HG03108 (cell line): ENCODE measurements at regions not wholly inside any gene's neighbourhood (a gene's known extent, or its start where the extent isn't known, plus 50 kb on each side); places are given as distances from the start of the nearest gene placed in this dataset.

Experiments
- ATAC-seq: cut with Tn5 transposase; IDR thresholded peaks from one replicate; pipeline ENCODE4 v1.9.1; 2021; ENCODE audit warnings: moderate library complexity; ENCODE audit not compliant: unreplicated experiment

DNA sequence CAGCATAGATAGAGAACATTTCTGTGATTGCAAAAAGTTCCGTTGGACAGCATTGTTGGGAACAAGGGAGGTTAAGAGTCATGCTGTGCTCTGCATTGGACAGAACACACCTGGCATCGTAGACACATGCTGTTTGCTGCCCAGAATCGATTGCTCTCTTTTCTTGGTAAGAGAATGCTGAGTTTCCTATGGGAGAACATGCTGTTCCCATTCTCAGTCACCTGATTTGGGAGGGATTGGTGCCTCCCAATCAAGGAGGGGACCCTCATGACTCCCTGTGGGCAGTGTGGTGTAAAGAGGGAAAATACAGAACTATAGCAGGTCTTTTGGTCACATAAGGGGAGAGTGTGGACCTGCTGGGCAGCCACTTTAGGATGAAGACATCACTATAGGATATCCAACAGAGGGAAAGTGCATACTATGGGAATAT is 555.4 kb upstream of the CLINT1 start:
- ATAC-seq: no peak

DNA sequence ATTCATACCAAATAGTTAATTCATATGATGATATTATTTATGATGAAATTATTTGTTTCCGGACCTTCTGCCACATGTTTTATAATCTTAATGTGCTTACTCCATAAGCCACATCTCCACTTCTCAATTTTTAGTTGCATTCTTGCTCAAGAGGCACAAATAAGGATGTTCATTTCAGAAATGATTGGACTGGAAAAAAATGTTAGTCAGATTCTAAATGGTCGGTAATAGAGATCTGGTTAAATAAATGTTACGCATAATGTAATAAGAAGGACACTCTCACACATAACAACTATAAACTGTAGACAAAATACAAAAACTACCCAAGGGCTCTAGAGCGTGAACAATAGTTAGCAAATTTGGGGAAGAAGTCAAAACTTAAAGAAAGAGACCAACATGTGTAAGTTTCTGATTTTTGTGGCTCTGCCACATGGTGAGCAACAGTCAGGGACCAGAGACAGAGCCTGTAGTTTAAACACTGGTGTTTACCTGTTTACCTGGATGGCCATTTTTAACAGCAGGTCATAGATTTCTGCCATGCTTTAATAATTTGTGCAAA is 554.3 kb upstream of the CLINT1 start:
- ATAC-seq: no peak

DNA sequence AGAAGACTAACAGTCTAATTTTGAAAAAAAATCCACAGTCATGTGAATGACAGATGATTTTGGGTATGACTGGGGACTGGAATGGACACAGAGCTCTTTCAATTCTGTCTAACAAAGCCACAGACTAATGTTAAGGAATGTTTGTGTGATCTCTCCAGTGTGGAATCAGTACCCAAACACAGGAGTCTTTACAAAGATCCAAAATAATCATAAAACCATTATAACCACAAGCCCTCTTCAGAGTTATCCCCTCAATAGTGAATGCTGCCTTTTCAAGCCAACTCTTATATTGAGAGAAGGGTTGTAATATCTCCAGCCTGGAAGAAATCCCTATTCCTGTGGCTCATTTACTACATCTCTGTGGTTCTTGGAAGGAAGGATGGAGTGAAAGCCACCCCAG is 552.0 kb upstream of the CLINT1 start:
- no peak for ATAC-seq

DNA sequence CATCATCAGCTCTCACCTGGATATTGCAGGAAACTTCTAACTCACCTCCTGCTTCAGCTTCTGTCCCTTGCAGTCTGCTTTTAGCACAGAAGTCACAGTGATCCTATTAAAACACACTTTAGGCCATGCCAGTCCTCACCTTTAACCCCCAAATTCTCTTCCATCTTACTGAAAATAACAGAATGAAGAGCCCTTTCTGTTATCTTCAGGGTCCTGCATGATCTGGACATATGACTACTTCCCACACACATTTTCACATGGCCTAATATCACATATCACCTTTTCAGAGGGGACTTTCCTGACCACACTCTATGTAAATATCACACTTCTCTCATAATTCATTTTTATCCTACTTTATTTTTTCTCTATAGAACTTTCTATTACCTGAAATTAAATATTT is 550.6 kb upstream of the CLINT1 start:
- peak; percentile 59 for ATAC-seq

GRCh38 chr5:158407824-158408195 is 548.9 kb upstream of the CLINT1 start:
- ATAC-seq: no peak

GRCh38 chr5:158406884-158407823 is 548.2 kb upstream of the CLINT1 start:
- no peak for ATAC-seq

GRCh38 chr5:158398360-158399201 is 539.6 kb upstream of the CLINT1 start:
- peak; percentile 95 for ATAC-seq

DNA sequence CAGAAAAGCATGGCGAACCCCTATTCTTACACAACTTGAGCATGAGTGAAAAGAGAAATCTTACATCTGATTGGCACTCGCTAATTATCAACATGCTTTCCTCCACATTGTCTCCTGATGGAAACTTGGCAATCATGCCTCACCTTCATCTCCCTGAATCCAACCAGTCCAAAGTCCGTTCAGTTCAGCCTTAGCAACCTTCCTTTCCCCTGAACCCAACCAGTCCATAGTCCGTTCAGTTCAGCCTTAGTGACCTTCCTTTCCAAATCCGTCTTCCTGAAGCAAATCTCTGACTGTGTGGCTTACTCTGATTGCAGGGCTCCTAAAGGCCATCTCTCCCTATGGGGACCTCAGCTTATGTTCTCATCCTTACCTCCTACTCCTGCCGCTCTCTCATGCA is 538.3 kb upstream of the CLINT1 start:
- no peak for ATAC-seq

DNA sequence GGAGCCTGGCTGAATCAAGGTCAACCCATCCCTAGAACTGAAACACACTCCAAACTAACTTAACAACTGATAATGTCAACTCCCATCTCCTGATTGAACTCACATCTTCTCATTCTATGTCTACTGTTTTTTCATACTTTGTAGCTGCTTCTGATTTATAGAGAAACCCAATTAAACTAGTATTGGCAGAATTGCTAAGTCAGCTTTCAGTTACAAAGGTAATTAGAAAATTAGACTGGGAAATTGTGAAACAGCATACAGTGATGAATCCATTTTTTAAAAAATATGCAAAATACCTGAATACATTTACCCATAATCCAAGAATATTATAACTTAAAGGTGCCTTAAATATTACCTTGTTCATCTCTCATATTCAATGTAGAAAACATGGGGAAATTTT is 535.2 kb upstream of the CLINT1 start:
- ATAC-seq: no peak

- ATAC-seq: no peak
Measured at GRCh38 chr5:158393457-158393856, 534.5 kb upstream of the CLINT1 start.

- ATAC-seq: no peak
Measured at GRCh38 chr5:158392753-158393152, 533.8 kb upstream of the CLINT1 start.

- no peak for ATAC-seq
Measured at GRCh38 chr5:158390577-158390976, 531.6 kb upstream of the CLINT1 start.

DNA sequence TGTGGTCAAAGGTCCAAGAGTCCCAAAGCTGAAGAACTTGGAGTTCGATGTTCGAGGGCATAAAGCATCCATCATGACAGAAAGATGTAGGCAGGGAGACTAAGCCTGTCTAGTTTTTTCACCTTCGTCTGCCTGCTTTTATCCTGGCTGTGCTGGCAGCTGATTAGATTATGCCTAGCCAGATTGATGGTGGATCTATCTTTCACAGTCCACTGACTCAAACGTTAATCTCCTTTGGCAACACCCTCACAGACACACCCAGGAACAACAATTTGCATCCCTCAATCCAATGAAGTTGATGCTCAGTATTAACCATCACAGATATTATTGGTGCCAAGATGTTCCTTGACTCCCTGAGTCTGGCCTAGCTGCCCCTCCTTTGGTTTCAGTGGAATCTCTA is 530.8 kb upstream of the CLINT1 start:
- no peak for ATAC-seq

DNA sequence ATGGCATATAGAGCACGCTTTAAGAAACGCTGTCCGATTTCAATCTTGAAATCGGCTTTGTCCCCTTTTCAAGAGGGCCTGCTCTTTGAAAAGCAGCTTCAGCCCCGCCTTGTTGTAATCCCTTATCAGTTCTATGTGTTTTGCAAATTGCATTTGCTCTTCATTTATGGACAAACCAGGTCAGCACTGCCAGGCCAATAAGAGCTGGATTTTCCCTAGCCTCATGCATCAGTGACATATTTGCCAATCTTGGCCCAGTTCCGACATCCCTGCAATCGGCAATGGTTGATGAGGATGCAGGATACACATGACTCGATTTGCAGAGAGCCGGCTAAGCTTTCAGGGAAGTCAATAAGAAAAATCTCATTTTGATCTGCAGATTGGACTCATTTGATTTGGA is 529.1 kb upstream of the CLINT1 start:
- no peak for ATAC-seq

DNA sequence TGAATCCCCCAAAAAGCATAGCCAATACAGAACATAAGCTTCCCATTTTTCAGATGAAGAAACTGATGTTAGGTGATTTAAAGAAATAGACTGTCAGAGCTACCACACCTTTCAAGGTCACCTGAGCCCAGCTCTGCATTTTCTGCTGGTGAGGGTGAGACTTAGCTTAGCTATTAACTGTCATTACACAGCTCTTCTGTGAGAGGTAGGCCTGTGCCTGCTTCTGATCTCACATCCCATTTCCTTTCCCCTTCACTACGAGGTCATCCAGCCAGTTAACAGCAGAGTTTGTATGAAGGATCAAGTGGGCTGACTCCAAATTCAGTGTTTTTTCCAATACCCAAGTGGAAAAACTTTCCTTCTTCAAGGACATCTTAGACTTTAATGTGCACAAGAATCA is 528.6 kb upstream of the CLINT1 start:
- no peak for ATAC-seq

DNA sequence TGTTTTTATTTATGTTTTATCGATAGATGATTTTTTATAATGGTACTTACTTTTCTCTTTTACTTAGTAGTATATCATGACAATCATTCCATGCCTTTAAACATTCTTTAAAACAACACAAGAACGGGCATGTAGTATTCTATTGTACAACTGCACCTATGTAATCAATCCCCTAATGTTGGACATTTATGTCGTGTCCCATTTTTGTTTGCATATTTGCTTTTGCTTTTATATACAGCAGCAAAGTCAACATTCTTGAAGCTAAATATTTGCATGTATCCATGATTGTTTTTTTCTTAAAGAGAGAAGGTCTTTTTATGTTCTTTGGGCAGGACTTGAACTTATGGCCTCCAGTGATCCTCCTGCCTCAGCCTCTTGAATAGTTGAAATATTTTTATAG is 527.0 kb upstream of the CLINT1 start:
- no peak for ATAC-seq

GRCh38 chr5:158384535-158385481 is 525.9 kb upstream of the CLINT1 start:
- ATAC-seq: no peak

DNA sequence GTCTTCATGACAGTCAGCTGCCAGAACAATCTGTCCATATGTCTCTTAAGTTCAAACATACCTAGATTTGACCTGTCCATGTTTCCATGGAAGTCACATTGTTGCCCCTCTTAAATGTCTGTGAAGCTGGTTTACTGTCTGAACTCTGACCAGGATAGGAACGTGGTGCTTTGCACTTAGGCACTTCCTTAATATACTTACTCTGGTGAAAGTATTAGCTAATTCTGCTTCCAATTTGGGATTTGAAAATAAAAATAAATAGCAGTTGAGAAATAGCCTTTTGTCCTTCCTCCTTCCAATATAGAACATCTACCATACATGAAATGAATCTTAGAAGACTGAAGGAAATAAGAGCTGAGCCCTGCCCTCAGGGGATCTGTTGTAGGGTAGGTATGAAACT is 524.5 kb upstream of the CLINT1 start:
- no peak for ATAC-seq

- peak; percentile 97 for ATAC-seq
Measured at GRCh38 chr5:158382473-158382872, 523.5 kb upstream of the CLINT1 start.

DNA sequence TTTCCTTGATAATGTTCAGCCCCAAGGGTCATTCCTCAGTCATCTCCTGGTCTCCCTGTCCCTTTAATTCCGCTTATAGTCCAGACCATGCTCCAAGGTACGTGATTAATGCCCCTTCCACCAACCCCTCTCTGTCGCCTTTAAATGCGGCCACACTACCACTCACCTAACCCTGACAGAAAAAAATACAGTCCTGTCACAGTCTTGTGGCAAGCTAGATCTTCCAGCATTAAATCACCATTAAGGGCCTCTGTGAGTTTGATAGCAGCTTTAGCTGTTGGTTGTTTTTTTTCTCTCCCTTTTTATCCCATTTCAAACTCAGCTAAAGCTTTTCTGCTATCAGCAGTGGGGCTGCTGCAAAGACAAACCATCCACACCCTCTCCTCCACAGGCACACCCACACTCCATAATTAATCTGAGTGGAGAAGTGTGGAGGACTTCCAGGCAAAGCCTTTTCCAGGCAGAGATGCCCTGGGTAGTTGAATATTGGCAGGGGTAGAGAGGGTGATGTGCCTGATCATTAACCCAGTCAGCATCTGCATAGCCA is 522.7 kb upstream of the CLINT1 start:
- no peak for ATAC-seq
